HFF-Myc (cell line): ENCODE measurements at regions not wholly inside any gene's neighbourhood (a gene's known extent, or its start where the extent isn't known, plus 50 kb on each side); places are given as distances from the start of the nearest gene placed in this dataset.

Source experiments
- DNase-seq: peaks from one replicate; pipeline ENCODE4 v3.0.0-alpha.2; 2011; ENCODE audit warnings: low read depth; ENCODE audit errors: extremely low read depth
- H3K4me3 ChIP-seq: replicated peaks from 2 replicates; pipeline ENCODE4 v1.5.1; 2011; ENCODE audit warnings: low read depth, mild to moderate bottlenecking, control low read depth, low read length
- CTCF ChIP-seq: IDR thresholded peaks from 2 replicates; pipeline ENCODE4 v1.5.1; 2012; ENCODE audit warnings: mild to moderate bottlenecking, low read depth, low read length, control low read depth; ENCODE audit errors: missing control alignments

- DNase-seq, result no peak
- TF ChIP-seq CTCF, result no peak
- no peak overlapping the region for H3K4me3 ChIP-seq
These were observed 62.9 kb downstream of the S1PR1 start for GRCh38 chr1:101299710-101300109.

- TF ChIP-seq CTCF, result no peak
- DNase-seq, result no peak
- H3K4me3 ChIP-seq, result no peak overlapping the region
These were observed 64.1 kb downstream of the S1PR1 start for GRCh38 chr1:101300916-101301315.

- DNase-seq, result no peak
These were observed 64.7 kb downstream of the S1PR1 start for GRCh38 chr1:101301446-101302057.

GRCh38 chr1:101302831-101303511 is 66.2 kb downstream of the S1PR1 start:
- TF ChIP-seq CTCF, result no peak
- DNase-seq, result no peak
- no peak overlapping the region for H3K4me3 ChIP-seq

More at GRCh38 chr1:101301446-101302057, 64.7 kb downstream of the S1PR1 start:
- no peak for TF ChIP-seq CTCF
- no peak overlapping the region for H3K4me3 ChIP-seq

- H3K4me3 ChIP-seq, result no peak overlapping the region
- DNase-seq, result no peak
- no peak for TF ChIP-seq CTCF
These were observed 71.3 kb downstream of the S1PR1 start for GRCh38 chr1:101307985-101308689.

- DNase-seq, result no peak
- H3K4me3 ChIP-seq, result no peak overlapping the region
- no peak for TF ChIP-seq CTCF
These were observed 72.1 kb downstream of the S1PR1 start for GRCh38 chr1:101308935-101309333.
